ENCODE measurements at regions not wholly inside any gene's neighbourhood (a gene's known extent, or its start where the extent isn't known, plus 50 kb on each side); places are given as distances from the start of the nearest gene placed in this dataset.

DNA sequence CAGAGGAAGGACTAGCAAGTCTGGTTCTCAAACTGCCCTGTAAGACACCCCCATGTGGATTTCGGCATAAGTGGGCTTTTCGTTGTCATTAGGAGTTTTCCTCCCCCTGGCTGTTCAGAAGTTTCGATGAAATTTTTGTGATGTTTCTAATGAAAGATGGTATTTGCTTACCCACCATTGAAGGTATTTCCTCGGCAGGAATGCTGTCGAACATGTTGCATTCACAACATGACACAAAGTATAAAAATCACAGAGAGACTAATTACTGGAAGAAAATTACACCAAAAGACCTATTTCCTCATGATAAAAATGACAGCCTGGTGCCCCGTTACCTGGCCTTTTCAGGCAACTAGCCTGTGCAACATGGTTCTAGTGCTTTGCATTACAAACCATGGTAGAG, 144.9 kb downstream of the TXNL1 start:
- H3K4me1 ChIP-seq (replicated peaks in 1 of 4; ENCODE audit: control insufficient read depth in 3 of 4, insufficient read depth in 4 of 4, low read length in 3 of 4) = no peaks in the 10 kb centered on the region
- no peak overlapping the region for H4K8ac ChIP-seq (ENCODE audit: extremely low read depth, insufficient read depth, low read length)
- H3K4ac ChIP-seq (replicated peaks; ENCODE audit: insufficient read length, low read depth, low read length) = no peak overlapping the region
- H2BK5ac ChIP-seq (ENCODE audit: low read depth, low read length) = no peak overlapping the region
- H3K27me3 ChIP-seq (replicated peaks in 1 of 4; ENCODE audit: control insufficient read depth in 3 of 4, extremely low read depth in 1 of 4, insufficient read depth in 3 of 4, low read length in 3 of 4) = no peaks in the 10 kb centered on the region
- H3K23me2 ChIP-seq (ENCODE audit: low read depth, low read length) = no peaks in the 10 kb centered on the region
- TF ChIP-seq EZH2 (IDR thresholded peaks at IDR 0.05; ENCODE audit: low read depth, low read length, severe bottlenecking) = no peak
- no peak for TF ChIP-seq RBBP5 (IDR thresholded peaks at IDR 0.05; ENCODE audit: borderline replicate concordance, low read depth, low read length)
- no peak for TF ChIP-seq FOSL1 (IDR thresholded peaks at IDR 0.05; ENCODE audit: insufficient read depth, low read depth, low read length)
- no peak for TF ChIP-seq SRF (IDR thresholded peaks at IDR 0.05; ENCODE audit: low read depth, low read length)
- H2BK12ac ChIP-seq (ENCODE audit: low read depth, low read length) = no peak overlapping the region
- H4K91ac ChIP-seq (replicated peaks; ENCODE audit: insufficient read length, low read length) = no peak overlapping the region
- no peak overlapping the region for H2AK5ac ChIP-seq (ENCODE audit: low read depth, low read length)
- ChIA-PET CTCF (ENCODE audit: partially characterized antibody) (no interaction called here), POLR2A (ENCODE audit: partially characterized antibody) (no interaction called here)
- no peak overlapping the region for H3K14ac ChIP-seq (ENCODE audit: insufficient read length)
- no peak overlapping the region for H3K56ac ChIP-seq (replicated peaks; ENCODE audit: insufficient read length, low read depth, low read length)
- H3K36me3 ChIP-seq (ENCODE audit: control insufficient read depth in 2 of 4, insufficient read depth in 4 of 4, low read length in 3 of 4) = no peaks in the 10 kb centered on the region
- no peak overlapping the region for H3K4me3 ChIP-seq (ENCODE audit: extremely low read depth in 1 of 4, insufficient read depth in 2 of 4, low read depth in 3 of 4, low read length in 4 of 4)
- no peak overlapping the region for H3K27ac ChIP-seq (ENCODE audit: low read depth, low read length)
- H3K79me1 ChIP-seq (ENCODE audit: low read depth, low read length) = no peaks in the 10 kb centered on the region
- FAIRE-seq (no peak), DNase-seq (ENCODE audit: low read depth in 1 of 2, low spot score in 2 of 2) (no peak)
- no peak overlapping the region for H3K23ac ChIP-seq (ENCODE audit: insufficient read length)
- H3K9ac ChIP-seq (replicated peaks in 1 of 4; ENCODE audit: extremely low read depth in 1 of 4, low read depth in 3 of 4, low read length in 3 of 4) = no peak overlapping the region
- no peak overlapping the region for H2AFZ ChIP-seq (ENCODE audit: low read length)
- no peaks in the 10 kb centered on the region for H4K20me1 ChIP-seq (replicated peaks in 1 of 2; ENCODE audit: control insufficient read depth in 1 of 2, insufficient read depth in 2 of 2, low read length in 2 of 2)
- peaks cover 0 to 4% of the 10 kb centered on the region in 2 experiments; a peak in 1 of 4 replicates for H3K9me3 ChIP-seq (ENCODE audit: insufficient read depth in 2 of 2, low read depth in 1 of 2, low read length in 1 of 2)
- no peak overlapping the region for H2BK120ac ChIP-seq (replicated peaks; ENCODE audit: low read depth, low read length)
- no peak overlapping the region for H3K18ac ChIP-seq (ENCODE audit: extremely low read depth, low read length)
- no peaks in the 10 kb centered on the region for H3K79me2 ChIP-seq (ENCODE audit: control insufficient read depth in 1 of 2, insufficient read depth in 2 of 2, low read length in 2 of 2)
- no peak overlapping the region for H2BK20ac ChIP-seq (ENCODE audit: low read length)
- no peak overlapping the region for H4K5ac ChIP-seq (ENCODE audit: insufficient read length, low read depth, low read length)
- H3K4me2 ChIP-seq (ENCODE audit: insufficient read depth in 1 of 2, low read depth in 2 of 2, low read length in 2 of 2) = no peak overlapping the region
- 89% methylated on average over 6 of the region's 6 CpGs; no CpG with 5 or more reads in 1 of the 2 experiments for WGBS, 2 experiments (ENCODE audit: extremely low coverage in 1 of 2, insufficient coverage in 1 of 2, insufficient read length in 1 of 2, insufficient replicate concordance in 2 of 2, low coverage in 1 of 2, low lambda C conversion rate in 2 of 2, missing lambda C conversion rate in 1 of 2)
- no peak overlapping the region for H2BK15ac ChIP-seq (ENCODE audit: low read length)

All from H1 (cell line).